Cardiac fibroblast (primary cell): ENCODE measurements at regions not wholly inside any gene's neighbourhood (a gene's known extent, or its start where the extent isn't known, plus 50 kb on each side); places are given as distances from the start of the nearest gene placed in this dataset.

Experiments
- DNase-seq, 2 donors: peaks; one replicate each; pipeline versions ENCODE4 v3.0.0 to v3.0.0-alpha.2; 2010; ENCODE audit warnings: low read depth in 2 of 2
- H3K4me3 ChIP-seq, 2 donors: replicated peaks in 1 of 2; 1 replicate in 1 of 2; 2 replicates in 1 of 2; pipeline ENCODE4 v1.5.1; 2011; ENCODE audit warnings: low read depth in 2 of 2, low read length in 2 of 2, mild to moderate bottlenecking in 2 of 2, moderate library complexity in 1 of 2
- CTCF ChIP-seq: IDR thresholded peaks from one replicate; pipeline ENCODE4 v1.5.1; 2011; ENCODE audit warnings: low read depth, mild to moderate bottlenecking, low read length, inconsistent platforms

DNA sequence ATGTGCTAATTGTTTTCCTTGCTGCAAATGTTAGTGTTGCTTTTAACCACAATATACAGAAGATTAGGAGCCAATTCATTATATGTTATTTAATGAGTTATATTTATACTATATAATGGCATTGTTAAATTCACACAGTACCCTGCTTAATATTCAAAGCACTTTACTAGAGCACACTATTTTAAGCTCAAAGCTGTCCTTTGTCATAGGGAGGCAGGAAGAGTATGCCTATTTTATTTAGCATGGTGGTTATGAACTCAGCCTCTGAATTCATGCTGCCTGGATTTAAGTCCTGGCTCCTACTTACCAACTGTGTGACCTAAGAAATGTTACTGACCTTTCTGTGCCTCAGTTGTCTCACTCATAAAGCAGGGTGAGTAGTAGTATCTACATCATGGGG is 80.5 kb downstream of the FASTKD2 start:
- no peak overlapping the region for H3K4me3 ChIP-seq
- no peak for DNase-seq
- no peak for TF ChIP-seq CTCF

GRCh38 chr2:206846331-206846730 is 80.9 kb downstream of the FASTKD2 start:
- no peak for TF ChIP-seq CTCF
- no peak for DNase-seq
- no peak overlapping the region for H3K4me3 ChIP-seq

DNA sequence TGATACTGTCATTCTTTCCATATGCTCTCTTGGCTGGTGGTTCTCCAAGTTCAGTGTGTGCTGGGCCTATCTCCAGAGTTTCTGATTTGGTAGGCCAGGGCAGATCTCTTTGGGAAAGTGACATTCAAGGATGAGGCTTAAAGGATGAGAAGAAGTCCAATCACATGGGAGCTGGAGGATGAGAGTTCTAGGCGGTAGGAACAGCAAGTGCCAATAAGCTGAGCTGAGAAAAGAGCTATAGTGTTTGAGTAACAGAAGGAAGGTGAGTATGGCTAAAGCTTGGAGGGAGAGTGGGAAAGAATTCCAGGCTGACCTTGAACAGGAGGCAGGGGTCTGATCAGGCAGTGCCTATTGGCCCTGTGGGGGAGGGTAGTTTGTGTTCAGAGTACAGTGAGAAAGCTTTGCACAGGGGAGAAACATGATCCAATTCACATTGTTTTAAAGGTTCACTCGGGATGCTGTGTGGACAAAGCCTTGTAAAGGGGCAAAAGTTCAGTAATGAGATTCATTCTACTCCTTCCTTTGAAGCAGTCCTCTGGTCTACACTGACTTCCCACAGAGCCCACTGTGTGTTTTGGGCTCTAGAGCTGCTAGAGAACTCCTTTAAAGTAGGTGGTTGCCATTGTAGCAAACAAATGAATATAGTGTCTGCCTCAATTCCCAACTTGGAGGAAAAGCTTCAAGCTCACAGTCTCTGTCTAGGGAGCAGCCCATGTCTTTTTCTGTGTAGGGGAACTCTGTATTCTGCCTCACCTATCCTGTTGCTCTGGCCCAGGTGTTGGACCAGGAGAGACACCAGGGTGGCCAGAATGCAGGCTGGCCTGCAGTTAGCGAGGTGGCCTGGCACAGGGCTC is 81.8 kb downstream of the FASTKD2 start:
- TF ChIP-seq CTCF: no peak
- DNase-seq: no peak
- H3K4me3 ChIP-seq: no peak overlapping the region

GRCh38 chr2:206850369-206850768 is 85.0 kb downstream of the FASTKD2 start:
- DNase-seq: no peak
- no peak overlapping the region for H3K4me3 ChIP-seq
- no peak for TF ChIP-seq CTCF

GRCh38 chr2:206851521-206851920 is 86.1 kb downstream of the FASTKD2 start:
- no peak for TF ChIP-seq CTCF
- no peak for DNase-seq
- no peak overlapping the region for H3K4me3 ChIP-seq

- no peak for DNase-seq
- TF ChIP-seq CTCF: no peak
- no peak overlapping the region for H3K4me3 ChIP-seq
These were observed 85.4 kb upstream of the CPO start for GRCh38 chr2:206853915-206854314.
